H1 (cell line): ENCODE measurements at regions not wholly inside any gene's neighbourhood (a gene's known extent, or its start where the extent isn't known, plus 50 kb on each side); places are given as distances from the start of the nearest gene placed in this dataset.

Experiments
- BRCA1 ChIP-seq: IDR thresholded peaks from 2 replicates; pipeline ENCODE4 v1.6.1; 2012; ENCODE audit warnings: low read depth, low read length, improper control_type of control experiment
- CHD2 ChIP-seq: IDR thresholded peaks from 2 replicates; pipeline ENCODE4 v1.6.1; 2012; ENCODE audit warnings: low read length, improper control_type of control experiment
- EGR1 ChIP-seq: IDR thresholded peaks from 2 replicates; pipeline ENCODE4 v1.6.1; 2011; ENCODE audit warnings: low read depth, low read length, borderline replicate concordance
- EP300 ChIP-seq, 2 experiments: IDR thresholded peaks; 1 replicate in 1 of 2; 2 replicates in 1 of 2; pipeline ENCODE4 v1.6.1; 2011 to 2012; ENCODE audit warnings: low read depth in 2 of 2, low read length in 2 of 2, mild to moderate bottlenecking in 2 of 2, borderline replicate concordance in 1 of 2, inconsistent platforms in 1 of 2, moderate library complexity in 1 of 2
- POLR2AphosphoS5 ChIP-seq: IDR thresholded peaks from 2 replicates; pipeline ENCODE4 v1.6.1; 2011; ENCODE audit warnings: low read depth, low read length
- RAD21 ChIP-seq, 2 experiments: IDR thresholded peaks in 1 of 2; conservative IDR thresholded peaks in 1 of 2; 2 replicates each; pipeline ENCODE4 v1.6.1; 2011; ENCODE audit warnings: low read depth in 2 of 2, low read length in 2 of 2, improper control_type of control experiment in 1 of 2, inconsistent platforms in 1 of 2, mild to moderate bottlenecking in 1 of 2, moderate library complexity in 1 of 2
- TEAD4 ChIP-seq: IDR thresholded peaks from 2 replicates; pipeline ENCODE4 v1.6.1; 2012; ENCODE audit warnings: low read depth, low read length, inconsistent platforms, mixed read lengths
- TF ChIP-seq, protein P1 (sequence below), 3 experiments: IDR thresholded peaks; 1 replicate in 2 of 3; 2 replicates in 1 of 3; pipeline versions ENCODE4 v1.5.1 to v1.6.1; 2011; ENCODE audit warnings: low read length in 3 of 3, mild to moderate bottlenecking in 3 of 3, inconsistent platforms in 2 of 3, low read depth in 1 of 3, moderate library complexity in 1 of 3; ENCODE audit not compliant: insufficient read depth in 1 of 3; ENCODE audit errors: control extremely low read depth in 1 of 3

- TF ChIP-seq BRCA1 (no peak), EP300 (IDR thresholded peaks at IDR 0.05; ENCODE audit: borderline replicate concordance in 1 of 2, low read depth in 2 of 2, low read length in 2 of 2) (no peak), POLR2AphosphoS5 (no peak), CHD2 (no peak), RAD21 (IDR thresholded peaks at IDR 0.05 in 1 of 2, conservative IDR thresholded peaks at IDR 0.05 in 1 of 2; ENCODE audit: low read depth in 2 of 2, low read length in 2 of 2) (no peak), TEAD4 (no peak), EGR1 (no peak)
- TF ChIP-seq, protein P1, sequence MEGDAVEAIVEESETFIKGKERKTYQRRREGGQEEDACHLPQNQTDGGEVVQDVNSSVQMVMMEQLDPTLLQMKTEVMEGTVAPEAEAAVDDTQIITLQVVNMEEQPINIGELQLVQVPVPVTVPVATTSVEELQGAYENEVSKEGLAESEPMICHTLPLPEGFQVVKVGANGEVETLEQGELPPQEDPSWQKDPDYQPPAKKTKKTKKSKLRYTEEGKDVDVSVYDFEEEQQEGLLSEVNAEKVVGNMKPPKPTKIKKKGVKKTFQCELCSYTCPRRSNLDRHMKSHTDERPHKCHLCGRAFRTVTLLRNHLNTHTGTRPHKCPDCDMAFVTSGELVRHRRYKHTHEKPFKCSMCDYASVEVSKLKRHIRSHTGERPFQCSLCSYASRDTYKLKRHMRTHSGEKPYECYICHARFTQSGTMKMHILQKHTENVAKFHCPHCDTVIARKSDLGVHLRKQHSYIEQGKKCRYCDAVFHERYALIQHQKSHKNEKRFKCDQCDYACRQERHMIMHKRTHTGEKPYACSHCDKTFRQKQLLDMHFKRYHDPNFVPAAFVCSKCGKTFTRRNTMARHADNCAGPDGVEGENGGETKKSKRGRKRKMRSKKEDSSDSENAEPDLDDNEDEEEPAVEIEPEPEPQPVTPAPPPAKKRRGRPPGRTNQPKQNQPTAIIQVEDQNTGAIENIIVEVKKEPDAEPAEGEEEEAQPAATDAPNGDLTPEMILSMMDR (IDR thresholded peaks at IDR 0.05; ENCODE audit: control extremely low read depth in 1 of 3, insufficient read depth in 1 of 3, low read depth in 1 of 3, low read length in 3 of 3) = no peak
Measured at GRCh38 chr2:228426502-228427216, 245.2 kb upstream of the SPHKAP start.
